Calu3 (cell line): ENCODE measurements at regions not wholly inside any gene's neighbourhood (a gene's known extent, or its start where the extent isn't known, plus 50 kb on each side); places are given as distances from the start of the nearest gene placed in this dataset.

Experiments
- BruUV-seq: library from RNA; stranded (reverse); fragments of 400-500 nt; replicated peaks from 2 replicates; lab custom pipeline; 2021; lab: Mats Ljungman, UMichigan
- CTCF ChIA-PET: fragments of 300-600 bp; sonication (Branson Sonifier 250); formaldehyde crosslinking; loops from one replicate; lab custom pipeline; 2022; ENCODE audit warnings: antibody characterized with exemption; lab: Charles Lee
- DNase-seq: peaks from one replicate; pipeline ENCODE4 v3.0.0; 2022
- H3K27ac Mint-ChIP-seq: one replicate; pipeline ENCODE4 v1.8.0; 2022; ENCODE audit warnings: mixed read lengths; ENCODE audit not compliant: unreplicated experiment
- H3K27me3 Mint-ChIP-seq: one replicate; pipeline ENCODE4 v1.8.0; 2022; ENCODE audit warnings: mixed read lengths; ENCODE audit not compliant: unreplicated experiment
- H3K36me3 Mint-ChIP-seq: one replicate; pipeline ENCODE4 v1.8.0; 2022; ENCODE audit warnings: mild to moderate bottlenecking, moderate library complexity, mixed read lengths; ENCODE audit not compliant: insufficient read depth, unreplicated experiment
- H3K4me1 Mint-ChIP-seq: one replicate; pipeline ENCODE4 v1.8.0; 2022; ENCODE audit warnings: mild to moderate bottlenecking, low read depth, mixed read lengths; ENCODE audit not compliant: unreplicated experiment
- H3K4me3 Mint-ChIP-seq: one replicate; pipeline ENCODE4 v1.8.0; 2022; ENCODE audit warnings: mild to moderate bottlenecking, low read depth, moderate library complexity, mixed read lengths; ENCODE audit not compliant: unreplicated experiment
- H3K9me3 Mint-ChIP-seq: one replicate; pipeline ENCODE4 v1.8.0; 2022; ENCODE audit warnings: low read depth, mixed read lengths; ENCODE audit not compliant: unreplicated experiment
- CTCF ChIP-seq: fragments of 200-600 bp; IDR thresholded peaks from one replicate; pipeline ENCODE4 v1.8.0; 2022; ENCODE audit warnings: antibody characterized with exemption; ENCODE audit not compliant: unreplicated experiment
- intact Hi-C: fragments of 100-400 bp; cut with micrococcal nuclease; formaldehyde crosslinking; loops from one replicate; pipeline ENCODE4 v1.10.0; 2022; ENCODE audit not compliant: unreplicated experiment

- TF ChIP-seq CTCF = no peak
- CTCF ChIA-PET = no interaction called here
These were observed 404.7 kb upstream of the GNPDA2 start for GRCh38 chr4:45131020-45131419.

DNA sequence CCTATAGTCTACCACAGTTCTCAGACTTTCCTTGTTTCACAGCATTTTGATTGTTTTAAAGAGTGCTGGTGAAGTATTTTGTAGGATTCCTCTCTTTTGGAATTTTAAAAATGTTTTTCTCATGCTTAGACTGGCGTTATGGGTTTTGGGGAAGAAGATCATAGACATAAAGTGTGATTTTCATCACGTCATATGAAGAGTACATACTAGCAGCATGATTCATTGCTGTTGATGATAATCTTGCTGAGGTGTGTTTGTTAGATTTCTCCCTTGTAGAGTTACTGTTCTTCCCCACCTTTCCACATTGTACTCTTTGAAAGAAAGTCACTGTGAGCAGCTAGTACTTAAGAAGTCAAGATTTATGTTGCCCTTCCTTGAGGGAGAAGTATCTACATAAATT lies 396.1 kb upstream of the GNPDA2 start:
- CTCF ChIA-PET = no interaction called here
- Mint-ChIP-seq H3K27me3 (no peaks in the 10 kb centered on the region), H3K4me1 (no peaks in the 10 kb centered on the region), H3K9me3 (peaks cover 5% of the 10 kb centered on the region), H3K36me3 (no peaks in the 10 kb centered on the region), H3K27ac (no peak overlapping the region), H3K4me3 (no peak overlapping the region)
- TF ChIP-seq CTCF = no peak
- DNase-seq = no peak
- BruUV-seq = no TSS peak
- intact Hi-C loops = no loop called here

More at GRCh38 chr4:45131020-45131419, 404.7 kb upstream of the GNPDA2 start:
- H3K27me3 Mint-ChIP-seq = no peaks in the 10 kb centered on the region
- peaks cover 9% of the 10 kb centered on the region for H3K9me3 Mint-ChIP-seq
- no peak for DNase-seq
- H3K4me1 Mint-ChIP-seq = no peaks in the 10 kb centered on the region
- H3K4me3 Mint-ChIP-seq = no peak overlapping the region
- no TSS peak for BruUV-seq
- no peaks in the 10 kb centered on the region for H3K36me3 Mint-ChIP-seq
- H3K27ac Mint-ChIP-seq = no peak overlapping the region
- intact Hi-C loops = no loop called here

GRCh38 chr4:45121426-45121975 lies 395.1 kb upstream of the GNPDA2 start:
- BruUV-seq = no TSS peak
- DNase-seq = no peak
- no peak overlapping the region for H3K4me3 Mint-ChIP-seq
- CTCF ChIA-PET = no interaction called here
- no peak overlapping the region for H3K27ac Mint-ChIP-seq
- TF ChIP-seq CTCF = no peak
- intact Hi-C loops = no loop called here
- H3K27me3 Mint-ChIP-seq = no peaks in the 10 kb centered on the region
- no peaks in the 10 kb centered on the region for H3K4me1 Mint-ChIP-seq
- H3K9me3 Mint-ChIP-seq = peaks cover 5% of the 10 kb centered on the region
- H3K36me3 Mint-ChIP-seq = no peaks in the 10 kb centered on the region

DNA sequence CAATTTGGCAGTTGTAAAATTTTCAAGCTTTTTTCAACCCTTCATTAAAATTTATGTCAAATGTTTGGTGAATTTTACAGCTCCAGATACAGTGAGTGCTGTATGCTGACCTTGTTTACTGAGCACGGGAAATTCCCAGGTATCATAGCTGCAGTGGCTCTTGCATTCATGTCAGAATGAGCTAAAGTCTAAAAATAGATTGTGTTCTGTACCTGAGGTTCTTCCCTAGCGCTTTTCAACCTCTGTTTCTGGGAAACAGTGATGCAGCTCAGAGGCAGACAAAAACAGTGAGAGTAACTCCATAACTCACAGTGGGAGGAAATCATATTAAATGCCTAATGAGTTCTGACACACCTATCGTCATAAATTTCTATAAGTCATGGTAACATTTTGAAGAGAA lies 393.8 kb upstream of the GNPDA2 start:
- peaks cover 7% of the 10 kb centered on the region for H3K9me3 Mint-ChIP-seq
- intact Hi-C loops = no loop called here
- no peak overlapping the region for H3K4me3 Mint-ChIP-seq
- H3K4me1 Mint-ChIP-seq = no peaks in the 10 kb centered on the region
- no peaks in the 10 kb centered on the region for H3K27me3 Mint-ChIP-seq
- DNase-seq = no peak
- no TSS peak for BruUV-seq
- H3K36me3 Mint-ChIP-seq = no peaks in the 10 kb centered on the region
- CTCF ChIA-PET = no interaction called here
- TF ChIP-seq CTCF = no peak
- no peak overlapping the region for H3K27ac Mint-ChIP-seq
